Natural killer cell treated with Interleukin-12 subunit alpha and Interleukin-12 subunit beta and Interleukin-15 and Interleukin-18, amount 100 ng/mL, for 72 hours (primary cell): ENCODE measurements at regions not wholly inside any gene's neighbourhood (a gene's known extent, or its start where the extent isn't known, plus 50 kb on each side); places are given as distances from the start of the nearest gene placed in this dataset.
"Not testable (repeated sequence)": the region's sequence is repeated elsewhere in the genome, so short reads cannot be mapped to it uniquely, and the experiment has no call there.

Experiments used
- ATAC-seq, 2 donors: fragments of 150-1000 bp; cut with Tn5 transposase in 1 of 2; sonication (Bioruptor Pico), chemical (Tn5 transposase) in 1 of 2; 2 replicates each; pipeline ENCODE4 v1.10.0; 2021
- DNase-seq: peaks from one replicate; pipeline ENCODE4 v3.0.0; 2022; ENCODE audit warnings: low spot score
- H3K27ac Mint-ChIP-seq, 2 donors: 1 replicate in 1 of 2; 2 replicates in 1 of 2; pipeline ENCODE4 v1.8.0; 2022; ENCODE audit warnings: mixed read lengths in 2 of 2, mild to moderate bottlenecking in 1 of 2, moderate library complexity in 1 of 2
- H3K27me3 Mint-ChIP-seq, 2 donors: 1 replicate in 1 of 2; 2 replicates in 1 of 2; pipeline ENCODE4 v1.8.0; 2022; ENCODE audit warnings: mixed read lengths in 2 of 2
- H3K36me3 Mint-ChIP-seq: one replicate; pipeline ENCODE4 v1.8.0; 2022; ENCODE audit warnings: mixed read lengths
- H3K4me1 Mint-ChIP-seq, 2 donors: 1 replicate in 1 of 2; 2 replicates in 1 of 2; pipeline ENCODE4 v1.8.0; 2022; ENCODE audit warnings: low read depth in 2 of 2, mixed read lengths in 2 of 2, mild to moderate bottlenecking in 1 of 2
- H3K4me3 Mint-ChIP-seq: one replicate; pipeline ENCODE4 v1.8.0; 2022; ENCODE audit warnings: mixed read lengths
- H3K9me3 Mint-ChIP-seq: 2 replicates; pipeline ENCODE4 v1.8.0; 2022; ENCODE audit warnings: mixed read lengths

DNA sequence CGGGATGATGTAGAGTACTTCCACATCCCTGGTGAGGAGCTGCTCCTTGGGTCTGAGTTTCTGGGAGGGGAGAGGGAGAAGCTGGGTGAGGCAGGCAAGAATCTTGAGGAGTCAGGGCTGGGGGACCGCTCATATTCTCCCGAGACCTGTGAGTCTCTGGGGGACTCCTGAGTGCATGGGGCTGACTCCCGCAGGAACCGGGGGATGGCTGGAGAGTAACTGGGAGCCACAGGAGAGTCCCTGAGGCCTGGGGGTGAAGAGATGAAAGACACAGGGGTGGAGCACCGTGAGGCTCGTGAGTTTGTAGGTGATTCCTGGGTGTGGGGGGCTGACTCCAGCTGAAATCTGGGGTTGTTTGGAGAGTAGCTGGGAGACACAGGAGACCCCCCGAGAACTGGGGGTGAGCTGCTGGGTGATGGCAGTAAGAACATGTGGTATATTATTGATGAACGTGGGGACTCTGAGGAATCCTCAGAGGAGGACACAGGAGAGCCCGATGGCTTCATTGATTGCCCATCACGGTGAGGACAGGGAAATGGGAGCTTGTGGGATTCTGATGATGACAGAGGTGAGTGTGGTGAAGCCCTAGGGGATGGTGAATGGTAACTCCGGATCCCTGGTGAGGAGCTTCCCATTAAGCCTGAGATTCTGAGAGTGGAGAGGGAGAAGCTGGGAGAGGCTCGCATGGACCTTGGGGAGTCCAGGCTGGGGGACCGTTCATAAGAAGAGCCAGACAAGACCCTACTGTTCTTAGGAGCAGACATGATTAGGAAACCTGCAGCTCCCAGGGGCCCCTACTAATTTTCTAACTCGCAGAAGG is 301.1 kb downstream of the CWH43 start:
- peak; percentile 69 for DNase-seq
- peaks cover 20% of the 10 kb centered on the region for H3K9me3 Mint-ChIP-seq
- H3K27me3 Mint-ChIP-seq, H3K4me1 Mint-ChIP-seq, H3K27ac Mint-ChIP-seq, H3K4me3 Mint-ChIP-seq, ATAC-seq: not testable (repeated sequence)
- peaks cover 10% of the 10 kb centered on the region for H3K36me3 Mint-ChIP-seq

DNA sequence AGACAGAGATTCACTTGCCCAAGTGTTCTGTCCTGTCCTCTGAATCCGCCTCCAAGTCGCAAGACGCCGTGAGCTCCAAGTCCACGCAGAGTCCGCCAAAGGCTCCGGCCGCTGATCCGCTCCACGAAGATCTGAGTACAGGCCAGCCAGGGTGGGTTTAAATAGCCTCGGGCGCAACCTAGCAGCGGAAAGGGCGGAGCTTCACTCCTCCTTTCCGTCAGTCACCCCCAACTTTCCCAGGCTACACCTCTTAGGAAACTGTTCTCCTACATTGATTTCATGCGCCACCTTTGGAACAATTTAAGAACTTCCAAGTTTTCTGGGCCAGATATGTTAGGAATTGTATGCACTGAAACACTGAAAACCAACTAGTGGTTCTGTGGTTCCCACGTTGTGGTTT is 301.8 kb downstream of the CWH43 start:
- DNase-seq: peak; percentile 61
- not testable (repeated sequence) for ATAC-seq

DNA sequence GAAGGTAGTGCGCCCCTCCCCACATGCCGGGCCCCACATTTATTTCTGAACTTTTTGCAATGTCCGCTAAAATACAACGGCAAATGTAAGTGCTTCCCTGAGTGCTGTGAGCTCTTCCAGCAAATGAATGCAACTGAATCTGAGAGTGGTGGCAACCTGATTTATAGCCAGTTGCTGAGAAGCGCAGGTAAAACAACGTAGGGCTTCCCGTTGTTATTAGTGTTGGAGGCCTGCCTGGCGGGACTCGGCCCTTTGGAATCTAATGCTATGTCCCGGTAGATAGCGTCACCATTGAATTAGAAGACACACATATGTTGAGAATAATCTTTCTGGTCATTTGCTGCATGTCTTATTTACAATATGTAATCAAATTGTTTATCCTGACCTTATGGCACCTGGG is 302.7 kb downstream of the CWH43 start:
- not testable (repeated sequence) for H3K4me1 Mint-ChIP-seq, H3K27ac Mint-ChIP-seq, H3K27me3 Mint-ChIP-seq, ATAC-seq, H3K4me3 Mint-ChIP-seq
- Mint-ChIP-seq H3K36me3 (peaks cover 10% of the 10 kb centered on the region), H3K9me3 (peaks cover 20% of the 10 kb centered on the region)
- DNase-seq: peak; percentile 62

More for the DNA sequence above, 301.8 kb downstream of the CWH43 start:
- H3K27ac Mint-ChIP-seq, H3K4me1 Mint-ChIP-seq, H3K27me3 Mint-ChIP-seq, H3K4me3 Mint-ChIP-seq: not testable (repeated sequence)
- peaks cover 20% of the 10 kb centered on the region for H3K9me3 Mint-ChIP-seq
- H3K36me3 Mint-ChIP-seq: peaks cover 10% of the 10 kb centered on the region

DNA sequence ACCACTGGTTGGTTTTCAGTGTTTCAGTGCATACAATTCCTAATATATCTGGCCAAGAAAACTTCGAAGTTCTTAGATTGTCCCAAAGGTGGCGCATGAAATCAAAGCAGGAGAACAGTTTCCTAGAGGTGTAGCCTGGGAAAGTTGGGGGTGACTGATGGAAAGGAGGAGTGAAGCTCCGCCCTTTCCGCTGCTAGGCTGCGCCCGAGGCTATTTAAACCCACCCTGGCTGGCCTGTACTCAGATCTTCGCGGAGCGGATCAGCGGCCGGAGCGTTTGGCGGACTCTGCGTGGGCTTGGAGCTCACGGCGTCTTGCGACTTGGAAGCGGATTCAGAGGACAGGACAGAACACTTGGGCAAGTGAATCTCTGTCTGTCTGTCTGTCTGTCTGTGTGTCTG is 328.7 kb downstream of the CWH43 start:
- H3K27ac Mint-ChIP-seq, H3K4me1 Mint-ChIP-seq: not testable (repeated sequence)
- H3K9me3 Mint-ChIP-seq: peaks cover 19% of the 10 kb centered on the region

GRCh38 chr4:49320725-49321410 is 334.8 kb downstream of the CWH43 start:
- DNase-seq, ATAC-seq, H3K27me3 Mint-ChIP-seq, H3K4me1 Mint-ChIP-seq, H3K27ac Mint-ChIP-seq, H3K4me3 Mint-ChIP-seq: not testable (repeated sequence)
- Mint-ChIP-seq H3K9me3 (peaks cover 22% of the 10 kb centered on the region), H3K36me3 (peaks cover 10% of the 10 kb centered on the region)

More for the DNA sequence above, 328.7 kb downstream of the CWH43 start:
- ATAC-seq, H3K36me3 Mint-ChIP-seq, H3K4me3 Mint-ChIP-seq, H3K27me3 Mint-ChIP-seq, DNase-seq: not testable (repeated sequence)

DNA sequence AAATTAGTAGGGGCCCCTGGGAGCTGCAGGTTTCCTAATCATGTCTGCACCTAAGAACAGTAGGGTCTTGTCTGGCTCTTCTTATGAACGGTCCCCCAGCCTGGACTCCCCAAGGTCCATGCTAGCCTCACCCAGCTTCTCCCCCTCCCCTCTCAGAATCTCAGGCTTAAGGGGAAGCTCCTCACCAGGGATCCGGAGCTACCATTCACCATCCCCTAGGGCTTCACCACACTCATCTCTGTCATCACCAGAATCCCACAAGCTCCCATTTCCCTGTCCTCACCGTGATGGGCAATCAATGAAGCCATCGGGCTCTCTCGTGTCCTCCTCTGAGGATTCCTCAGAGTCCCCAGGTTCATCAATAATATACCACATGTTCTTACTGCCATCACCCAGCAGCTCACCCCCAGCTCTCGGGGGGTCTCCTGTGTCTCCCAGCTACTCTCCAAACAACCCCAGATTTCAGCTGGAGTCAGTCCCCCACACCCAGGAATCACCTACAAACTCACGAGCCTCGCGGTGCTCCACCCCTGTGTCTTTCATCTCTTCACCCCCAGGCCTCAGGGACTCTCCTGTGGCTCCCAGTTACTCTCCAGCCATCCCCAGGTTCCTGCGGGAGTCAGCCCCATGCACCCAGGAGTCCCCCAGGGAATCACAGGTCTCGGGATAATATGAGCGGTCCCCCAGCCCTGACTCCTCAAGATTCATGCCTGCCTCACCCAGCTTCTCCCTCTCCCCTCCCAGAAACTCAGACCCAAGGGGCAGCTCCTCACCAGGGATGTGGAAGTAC is 335.6 kb downstream of the CWH43 start:
- H3K36me3 Mint-ChIP-seq: peaks cover 10% of the 10 kb centered on the region
- not testable (repeated sequence) for H3K27me3 Mint-ChIP-seq, H3K4me3 Mint-ChIP-seq, H3K27ac Mint-ChIP-seq, ATAC-seq, H3K4me1 Mint-ChIP-seq, DNase-seq
- peaks cover 18% of the 10 kb centered on the region for H3K9me3 Mint-ChIP-seq

- H3K27ac Mint-ChIP-seq: not testable (repeated sequence)
Observed at GRCh38 chr4:49322610-49323572, 336.8 kb downstream of the CWH43 start.

GRCh38 chr4:49323573-49323940 is 337.5 kb downstream of the CWH43 start:
- DNase-seq: peak; percentile 62
- Mint-ChIP-seq H3K9me3 (peaks cover 18% of the 10 kb centered on the region), H3K36me3 (peaks cover 10% of the 10 kb centered on the region)
- not testable (repeated sequence) for H3K4me3 Mint-ChIP-seq, H3K27ac Mint-ChIP-seq, ATAC-seq, H3K27me3 Mint-ChIP-seq, H3K4me1 Mint-ChIP-seq

More at GRCh38 chr4:49322610-49323572, 336.8 kb downstream of the CWH43 start:
- Mint-ChIP-seq H3K36me3 (peaks cover 10% of the 10 kb centered on the region), H3K9me3 (peaks cover 18% of the 10 kb centered on the region)
- ATAC-seq, H3K4me1 Mint-ChIP-seq, H3K27me3 Mint-ChIP-seq, H3K4me3 Mint-ChIP-seq: not testable (repeated sequence)
- DNase-seq: peak; percentile 61
